COLO668 (cell line): ENCODE measurements at regions not wholly inside any gene's neighbourhood (a gene's known extent, or its start where the extent isn't known, plus 50 kb on each side); places are given as distances from the start of the nearest gene placed in this dataset.

ENCODE experiments used
- DNase-seq: peaks from one replicate; lab custom pipeline; 2025; ENCODE audit not compliant: unreplicated experiment; lab: John Stamatoyannopoulos, UW

DNA sequence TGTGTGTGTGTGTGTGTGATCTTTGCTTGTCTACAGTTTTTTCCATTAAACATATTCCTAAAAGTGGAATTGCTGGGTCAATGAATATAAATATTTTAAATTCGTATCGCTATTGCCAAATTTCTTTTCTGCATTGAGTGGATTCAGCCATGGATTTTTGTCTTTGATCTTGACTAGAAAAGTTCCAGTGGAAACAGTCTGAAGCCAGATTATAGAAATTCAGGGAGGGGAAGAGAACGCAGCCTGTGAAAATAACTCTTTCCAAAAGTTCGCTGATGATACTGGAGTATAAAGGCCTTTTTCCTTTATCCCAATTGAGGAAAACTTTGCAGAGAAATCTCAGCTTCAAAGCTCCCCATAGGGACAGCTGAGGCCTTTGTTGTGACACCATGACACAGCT lies 292.3 kb upstream of the CD180 start:
- DNase-seq = no peak

DNA sequence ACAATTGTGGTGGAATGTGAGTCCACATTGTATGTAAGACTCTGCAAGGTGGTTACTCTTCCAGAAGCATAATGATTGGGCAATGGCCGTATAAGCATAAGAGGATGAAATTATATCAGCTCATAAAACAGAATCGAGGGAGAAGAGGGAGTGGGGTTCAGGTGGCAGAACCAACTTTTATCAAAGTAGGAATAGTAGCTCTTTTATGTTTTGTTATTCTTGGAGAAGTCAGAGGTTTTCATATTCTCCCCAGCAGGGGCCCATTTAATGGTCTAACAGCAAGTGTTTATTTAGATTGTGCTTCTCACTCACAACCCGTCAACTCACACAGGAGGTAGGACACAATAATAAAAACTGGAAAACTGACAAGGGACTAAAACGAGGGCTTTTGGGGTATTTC lies 291.3 kb upstream of the CD180 start:
- no peak for DNase-seq

DNA sequence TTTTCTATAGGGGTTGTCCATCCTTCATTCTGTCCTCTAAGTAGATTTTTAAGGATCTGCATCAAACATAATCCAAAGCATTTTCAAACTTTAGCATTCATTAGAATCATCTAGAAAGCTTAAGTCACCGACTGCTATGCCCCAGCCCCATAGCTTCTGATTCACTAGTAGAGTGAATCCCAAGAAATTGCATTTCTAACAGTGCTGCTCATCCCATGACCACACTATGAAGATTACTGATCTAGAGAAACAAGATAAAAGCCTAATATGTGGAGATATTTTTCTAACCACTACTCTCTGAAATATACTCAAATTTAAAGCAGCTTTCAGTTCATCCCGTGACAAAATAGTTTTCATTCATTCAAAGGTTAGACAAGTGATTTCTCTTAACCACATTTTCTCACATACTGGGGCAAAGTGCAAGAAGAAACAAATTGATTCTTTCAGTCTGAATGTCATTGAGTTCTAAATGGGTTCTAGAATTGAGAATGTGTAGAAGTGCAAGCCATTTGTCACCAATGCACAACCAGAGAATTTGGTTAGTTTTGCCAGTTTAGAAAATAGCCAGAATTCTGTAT lies 286.9 kb upstream of the CD180 start:
- no peak for DNase-seq

DNA sequence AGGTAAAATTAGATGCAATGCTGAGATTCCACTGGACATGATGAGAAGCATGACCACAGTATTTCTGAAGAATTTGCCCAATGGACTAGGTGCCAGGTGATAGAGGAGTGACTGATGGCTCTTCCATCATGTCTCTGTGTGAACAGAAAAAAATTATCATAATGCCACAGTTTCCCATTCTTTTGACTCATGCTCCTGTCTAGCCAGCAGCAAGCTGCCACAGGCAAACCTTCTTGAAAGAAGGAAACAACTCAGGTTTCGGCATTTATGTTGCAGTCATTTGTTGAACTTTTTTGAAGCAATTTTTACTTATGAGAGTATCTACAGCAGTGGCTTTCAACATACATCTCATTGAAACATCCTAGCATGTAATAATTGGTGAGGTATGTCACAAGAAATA lies 284.8 kb upstream of the CD180 start:
- no peak for DNase-seq

DNA sequence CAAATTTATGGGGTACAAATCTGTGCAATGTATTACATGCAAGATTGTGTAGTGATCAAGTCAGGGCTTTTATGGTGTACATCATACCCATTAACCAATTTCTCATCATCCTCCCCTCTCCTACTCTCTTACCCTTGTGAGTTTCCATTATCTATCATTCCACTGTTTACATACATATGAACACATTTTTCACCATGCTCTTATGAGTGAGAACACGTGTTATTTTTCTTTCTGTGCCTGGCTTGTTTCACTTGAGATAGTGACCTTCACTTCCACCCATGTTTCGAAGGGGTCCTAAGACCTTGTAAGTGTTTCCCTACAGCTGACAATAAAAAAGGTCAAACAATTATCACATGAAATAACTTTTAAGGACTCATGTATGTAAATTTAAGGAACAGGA lies 281.7 kb upstream of the CD180 start:
- no peak for DNase-seq

DNA sequence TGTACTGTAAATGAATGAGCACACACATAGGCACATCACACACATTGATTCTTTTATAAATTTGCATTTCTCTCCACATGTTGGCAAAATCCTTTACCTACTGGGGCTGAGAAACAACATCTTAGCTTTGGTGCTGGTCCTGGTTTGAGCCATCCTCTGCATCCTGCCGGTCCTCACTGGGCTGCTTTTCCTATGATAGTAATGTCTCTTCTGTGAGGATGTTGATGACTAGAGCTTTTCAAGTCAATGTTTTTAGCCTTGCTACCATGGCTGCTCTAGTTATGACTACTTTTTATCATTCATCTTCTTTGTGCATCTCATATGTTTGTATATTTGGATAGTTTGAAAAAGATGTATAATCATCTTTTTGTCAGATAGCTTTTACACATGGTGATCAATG lies 280.4 kb upstream of the CD180 start:
- DNase-seq = no peak

DNA sequence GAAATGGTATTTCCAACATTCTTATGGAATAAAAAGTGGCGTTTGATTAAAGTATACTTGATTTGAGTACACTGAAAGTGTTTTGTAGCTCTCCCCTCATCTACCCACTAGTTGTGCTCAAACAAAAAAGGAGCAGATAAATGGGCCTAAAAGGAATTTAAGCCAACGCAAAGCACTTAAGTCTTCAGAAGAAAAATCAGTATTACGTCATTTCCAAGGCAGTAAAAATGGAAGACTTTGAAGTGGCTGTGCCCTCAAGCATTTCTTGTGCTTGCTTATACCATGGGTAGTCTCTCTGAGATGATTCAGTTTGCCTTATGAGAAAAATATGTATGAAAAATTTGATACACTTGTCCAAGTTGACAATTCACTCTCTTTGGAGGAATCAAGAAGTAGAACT lies 279.9 kb upstream of the CD180 start:
- no peak for DNase-seq

DNA sequence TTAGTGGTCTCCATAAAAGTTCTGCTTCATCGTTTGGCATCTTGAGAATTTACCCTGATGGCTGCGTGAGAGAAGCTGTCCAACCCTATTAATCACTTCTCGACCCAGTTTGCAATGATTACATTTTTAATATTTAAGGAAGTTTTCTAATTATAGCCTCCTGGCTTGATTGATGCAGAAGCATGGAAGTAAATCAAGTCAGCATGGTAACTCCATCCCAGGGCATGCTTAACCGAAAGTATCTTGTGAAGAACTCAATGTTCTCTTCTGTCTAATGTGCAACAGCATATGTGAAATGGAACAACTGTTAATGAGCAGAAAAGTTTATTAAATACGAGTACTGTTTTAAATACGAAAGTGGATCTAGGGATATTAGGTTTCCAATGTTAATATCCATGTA lies 278.9 kb upstream of the CD180 start:
- no peak for DNase-seq

DNA sequence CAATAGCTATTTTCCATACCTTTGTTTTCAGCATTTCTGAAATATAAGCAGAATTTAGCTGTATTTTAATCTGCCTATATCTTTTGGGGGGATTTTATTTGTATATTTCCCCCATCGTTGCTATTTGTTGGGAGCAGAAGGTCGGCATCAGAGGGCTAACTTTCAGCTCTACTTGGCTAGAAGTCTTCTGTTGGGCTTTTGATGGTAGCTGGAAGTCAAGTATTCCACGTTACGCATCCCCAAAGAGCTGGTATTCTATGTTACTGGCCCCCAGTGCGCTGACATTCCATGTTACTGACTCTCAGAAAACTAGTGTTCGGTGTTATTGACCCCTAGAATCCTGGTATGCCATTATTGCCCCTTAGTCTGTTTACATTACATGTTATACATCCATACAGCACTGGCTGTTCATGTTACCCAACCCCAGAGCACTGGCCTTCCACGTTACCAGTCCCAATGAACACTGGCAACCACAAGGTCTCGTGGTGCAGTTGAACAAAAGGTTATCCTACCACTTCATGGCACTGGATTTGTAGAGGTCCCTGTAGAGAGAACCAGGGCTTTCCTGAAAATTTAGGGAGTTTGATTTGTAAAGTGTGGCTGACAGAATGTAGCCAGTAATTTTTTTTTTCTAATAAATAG lies 278.1 kb upstream of the CD180 start:
- no peak for DNase-seq

DNA sequence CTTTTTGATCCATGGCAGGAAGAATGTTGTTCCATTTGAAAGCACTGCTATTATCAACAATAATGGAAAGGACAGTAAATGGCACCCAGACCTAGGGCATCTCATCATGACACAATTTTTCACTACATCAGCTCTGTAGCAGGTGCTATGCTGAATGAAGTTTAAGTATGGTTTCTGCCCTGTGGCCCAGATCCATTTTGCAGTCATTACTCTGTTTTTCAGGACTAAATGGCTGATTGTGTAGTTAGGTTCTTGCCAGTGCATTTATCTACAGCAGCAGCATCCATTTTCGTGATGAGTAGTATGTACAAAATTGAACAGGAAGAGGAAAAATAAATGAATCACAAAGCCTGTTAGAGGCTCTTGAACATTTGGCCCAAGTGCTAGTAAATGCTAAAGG lies 270.5 kb upstream of the CD180 start:
- no peak for DNase-seq

DNA sequence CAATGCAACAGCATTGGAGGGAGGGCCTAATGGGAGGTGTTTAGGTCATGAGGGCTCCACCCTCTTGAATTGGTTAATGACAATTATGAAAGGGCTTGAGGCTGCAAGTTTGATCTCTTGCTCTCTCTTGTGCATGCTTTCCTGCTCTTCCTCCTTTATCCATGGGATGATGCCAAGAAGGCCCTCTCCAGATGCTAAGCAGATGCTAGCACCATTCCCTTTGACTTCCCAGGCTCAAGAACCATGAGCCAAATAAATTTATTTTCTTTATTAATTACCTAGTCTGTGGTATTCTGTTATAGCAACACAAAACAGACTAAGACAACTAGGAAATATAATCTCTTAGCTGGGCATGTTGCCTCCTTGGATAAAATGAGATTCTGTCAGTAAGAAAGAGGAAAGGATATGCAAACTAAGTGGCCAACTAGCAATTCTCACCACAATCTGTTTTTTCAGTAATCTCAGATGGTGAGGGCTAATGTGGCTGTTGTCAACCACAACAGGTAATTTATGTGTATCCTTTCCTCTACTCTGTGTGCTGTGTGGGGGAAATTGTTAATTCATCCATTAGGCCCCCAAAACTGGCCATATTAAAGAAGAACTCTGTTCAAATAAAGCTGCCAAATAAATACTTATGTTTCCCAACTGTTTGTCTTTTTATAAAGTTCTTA lies 269.1 kb upstream of the CD180 start:
- no peak for DNase-seq

DNA sequence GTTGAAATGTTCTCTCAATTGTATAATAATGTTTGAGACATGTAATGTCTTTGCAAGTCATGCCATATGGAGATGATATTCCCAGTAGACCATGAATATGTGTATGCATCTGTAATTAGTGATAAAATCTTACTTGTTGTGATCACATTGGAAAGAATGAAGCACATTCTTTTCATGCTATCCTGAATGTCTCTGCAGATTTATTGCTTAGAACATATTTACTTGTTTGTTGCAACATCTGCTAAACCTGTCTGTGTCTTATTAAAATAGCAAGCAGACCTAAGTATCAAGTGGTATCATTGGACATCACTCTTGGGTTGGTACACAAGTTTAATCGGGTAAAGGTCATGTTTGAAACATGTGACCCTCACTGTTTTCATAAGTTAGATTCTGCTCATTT lies 265.5 kb upstream of the CD180 start:
- DNase-seq = no peak

DNA sequence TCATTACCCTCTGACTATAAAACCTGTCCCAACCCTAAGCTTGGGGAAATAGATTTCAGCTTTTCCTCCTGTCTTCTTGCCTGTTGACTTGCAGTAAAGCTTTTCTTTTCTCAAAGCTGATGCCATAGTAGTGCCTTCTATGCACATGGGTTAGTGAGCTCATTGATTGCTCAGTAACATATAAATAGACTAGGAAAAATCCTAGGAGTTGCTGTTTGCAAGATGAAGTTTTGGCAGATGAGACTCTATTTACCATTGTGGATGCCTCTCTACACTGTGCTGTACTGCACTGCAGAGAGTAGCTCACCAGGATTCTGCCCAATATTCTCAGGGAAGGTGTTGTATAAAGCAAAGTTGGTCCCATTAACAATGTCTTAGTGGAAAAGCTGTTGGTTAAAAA lies 262.7 kb upstream of the CD180 start:
- DNase-seq = no peak

DNA sequence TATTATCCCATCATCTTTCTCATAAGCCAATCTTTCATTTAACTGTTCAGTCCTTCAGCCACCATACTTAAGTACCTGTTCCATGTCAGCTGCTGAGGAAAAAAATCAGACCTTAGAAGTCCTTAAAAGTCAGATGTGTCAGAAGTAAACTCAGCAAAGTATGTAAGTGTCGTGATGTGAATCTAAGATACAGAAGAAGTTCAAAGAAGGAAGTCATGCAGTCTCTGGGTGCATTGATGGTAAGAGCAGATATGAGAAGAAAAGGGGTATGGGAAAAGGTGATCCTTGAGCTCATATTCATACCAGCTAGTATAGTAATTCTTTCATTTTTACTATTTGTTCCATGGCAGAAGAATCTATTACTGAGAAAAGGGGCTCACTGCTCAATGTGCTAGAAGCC lies 259.4 kb upstream of the CD180 start:
- no peak for DNase-seq

DNA sequence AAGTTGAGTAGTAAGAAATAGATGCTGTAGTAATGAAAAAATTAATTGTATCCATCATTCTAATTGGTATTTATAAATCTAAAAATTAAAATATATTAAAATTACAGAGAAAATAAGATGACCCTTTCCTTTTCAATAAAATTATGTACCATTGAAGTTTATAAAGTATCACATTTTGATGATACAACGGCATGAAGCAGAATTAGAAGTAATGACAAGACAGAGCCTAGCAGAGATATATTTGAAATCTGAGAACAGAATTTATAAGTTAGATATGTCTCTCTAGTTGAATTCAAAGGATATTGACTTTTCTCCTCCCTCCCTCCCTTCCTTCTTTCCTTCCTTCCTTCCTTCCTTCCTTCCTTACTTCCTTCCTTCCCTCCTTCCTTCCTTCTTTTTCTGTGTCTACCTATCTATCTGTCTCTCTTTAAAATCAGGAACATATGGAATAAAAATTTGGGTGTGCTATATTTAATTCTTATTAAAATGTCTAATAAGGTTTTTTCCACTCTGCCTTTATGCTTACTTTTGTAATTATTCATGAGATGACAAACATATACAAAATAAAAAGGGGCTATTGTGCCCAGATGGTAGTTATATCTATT lies 258.5 kb upstream of the CD180 start:
- DNase-seq = no peak

DNA sequence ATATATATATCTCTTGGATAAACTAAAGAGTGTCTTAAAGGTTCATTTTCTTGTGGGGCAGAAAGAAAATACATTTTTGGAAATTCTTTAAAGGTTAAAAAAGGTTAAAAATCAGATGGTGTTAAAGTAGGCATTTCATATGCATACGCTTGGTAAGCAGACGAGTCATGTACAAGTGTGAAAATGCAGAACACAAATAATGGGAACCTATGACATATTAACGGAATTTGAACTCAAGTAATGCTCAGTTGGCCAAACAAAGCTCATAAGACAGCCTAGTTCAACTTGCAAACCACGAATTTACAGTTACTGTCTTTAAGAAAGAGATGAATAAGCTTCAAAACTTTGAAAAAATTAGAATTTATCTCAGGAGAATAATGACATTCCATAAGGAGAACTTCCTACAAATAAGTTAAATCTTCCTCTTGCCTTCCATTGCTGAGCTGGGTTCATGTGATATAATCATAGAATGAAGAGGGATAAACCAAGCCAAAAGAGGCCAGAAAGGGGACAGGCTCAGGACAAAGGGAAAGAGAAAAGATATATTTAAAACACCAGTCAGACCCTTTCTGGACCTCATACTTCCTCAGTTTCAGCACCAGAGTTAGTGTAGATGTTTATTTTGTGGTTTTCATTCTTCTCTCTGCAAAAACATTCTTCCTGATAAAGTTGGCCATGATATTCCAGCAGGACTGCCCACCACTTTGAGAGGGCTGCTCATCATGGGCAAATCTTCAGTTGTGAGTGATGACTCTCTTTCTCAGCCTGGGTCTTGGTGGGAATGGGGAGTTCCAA lies 256.7 kb upstream of the CD180 start:
- DNase-seq = no peak

DNA sequence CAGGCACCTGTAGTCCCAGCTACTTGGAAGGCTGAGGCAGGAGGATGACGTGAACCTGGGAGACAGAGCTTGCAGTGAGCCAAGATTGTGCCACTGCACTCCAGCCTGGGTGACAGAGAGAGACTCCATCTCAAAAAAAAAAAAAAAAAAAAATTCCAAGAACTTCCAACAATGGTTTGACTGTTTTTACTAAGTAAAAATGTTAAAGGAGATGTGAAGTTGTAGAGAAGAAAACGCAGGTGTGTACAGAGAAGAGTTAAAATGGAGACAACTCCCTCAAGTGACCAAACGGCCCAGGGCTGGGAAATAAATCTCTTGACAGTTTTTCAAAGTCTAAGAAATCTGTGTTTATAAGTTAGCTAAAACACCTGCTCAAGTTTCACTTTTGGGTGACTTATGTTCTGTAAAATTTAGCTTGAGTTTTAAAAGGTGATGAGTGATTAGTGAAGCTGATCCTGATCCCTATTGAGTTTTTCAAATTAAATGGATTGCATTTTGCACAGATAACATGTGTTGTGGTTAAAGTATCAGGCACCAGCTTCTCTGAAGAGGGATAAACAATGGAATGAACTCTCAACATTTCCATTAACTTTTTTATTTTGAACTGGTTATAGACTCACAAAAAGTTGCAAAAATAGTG lies 255.2 kb upstream of the CD180 start:
- no peak for DNase-seq

DNA sequence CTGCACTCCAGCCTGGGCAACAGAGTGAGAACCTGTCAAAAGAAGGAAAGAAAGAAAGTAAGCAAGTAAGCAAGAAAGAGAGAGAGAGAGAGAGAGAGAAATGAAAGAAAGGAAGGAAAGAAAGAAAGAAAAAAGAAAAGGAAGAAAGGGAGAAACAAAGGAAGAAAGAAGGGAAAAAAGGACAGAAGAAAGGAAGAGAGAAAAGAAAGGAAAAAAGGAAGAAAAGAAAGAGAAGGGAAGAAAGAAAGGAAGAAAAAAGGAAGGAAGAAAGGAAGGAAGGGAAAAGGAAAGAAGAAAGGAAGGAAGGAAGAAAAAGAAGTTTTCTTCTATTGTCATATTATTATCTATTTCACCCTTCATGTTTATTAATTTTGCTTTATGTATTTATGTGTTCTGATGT lies 251.1 kb upstream of the CD180 start:
- no peak for DNase-seq

DNA sequence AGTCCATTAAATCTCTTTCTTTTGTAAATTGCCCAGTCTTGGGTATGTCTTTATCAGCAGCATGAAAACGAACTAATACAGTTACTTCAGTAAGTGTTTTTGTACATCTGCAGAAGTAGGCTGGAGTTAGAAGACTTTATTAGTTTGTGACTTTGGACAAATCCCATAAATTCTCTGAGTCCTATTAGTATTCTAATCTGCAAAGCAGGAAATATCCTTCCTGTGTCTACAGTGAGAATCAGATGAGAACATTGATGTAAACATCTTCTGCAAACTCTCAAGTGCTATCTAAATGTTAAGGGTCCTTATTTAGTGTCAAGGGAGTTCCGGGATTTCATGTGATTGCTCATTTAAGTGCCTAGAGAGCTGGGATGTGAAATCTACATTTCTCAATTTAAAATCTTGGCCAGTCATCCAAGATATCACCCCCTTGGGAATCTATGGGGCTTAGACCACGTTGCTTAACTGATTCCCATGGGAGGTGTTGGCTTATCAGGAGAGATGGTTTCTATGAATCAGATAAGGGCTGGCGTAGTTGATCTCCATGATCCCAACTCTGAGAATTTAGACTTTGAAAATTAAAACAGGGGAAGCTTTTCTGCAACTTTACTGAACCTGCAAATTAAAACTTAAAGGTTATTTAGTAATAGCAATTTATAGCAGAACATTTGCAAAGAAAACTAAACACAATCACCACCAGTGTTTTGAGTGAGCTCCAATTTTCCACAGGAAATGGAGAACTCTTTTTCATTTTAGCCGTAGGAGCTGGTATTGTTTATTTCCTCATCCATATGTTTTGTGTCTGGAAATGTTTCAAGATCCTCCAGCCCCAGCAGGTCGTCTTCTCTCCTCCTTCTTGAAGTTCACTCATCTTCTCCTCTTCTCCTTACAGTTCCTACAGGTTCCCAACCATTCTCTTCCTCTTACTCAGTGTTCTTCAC lies 241.6 kb upstream of the CD180 start:
- DNase-seq = no peak

DNA sequence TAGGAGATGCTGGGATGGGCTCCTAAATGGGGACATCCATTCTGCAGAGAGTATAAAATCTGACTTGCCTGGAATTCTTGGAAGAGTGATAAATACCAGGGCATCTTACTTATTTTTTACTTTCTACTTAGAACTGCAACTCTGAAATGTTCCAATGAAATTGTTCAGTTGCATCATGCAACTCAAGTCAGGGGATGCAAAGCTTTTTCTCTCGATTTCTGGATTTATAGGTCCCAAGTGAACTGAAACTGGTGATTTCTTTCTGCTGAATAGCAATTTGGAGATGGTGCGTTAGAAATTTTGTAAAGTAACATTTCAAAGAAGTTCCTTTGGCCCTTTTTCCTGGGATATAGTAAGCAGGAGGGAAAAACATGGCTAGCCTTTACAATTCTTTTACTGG lies 238.4 kb upstream of the CD180 start:
- DNase-seq = no peak
